ENCODE measurements at regions not wholly inside any gene's neighbourhood (a gene's known extent, or its start where the extent isn't known, plus 50 kb on each side); places are given as distances from the start of the nearest gene placed in this dataset.
"Not testable (repeated sequence)": the region's sequence is repeated elsewhere in the genome, so short reads cannot be mapped to it uniquely, and the experiment has no call there.

- H2AK5ac ChIP-seq (ENCODE audit: low read length, severe bottlenecking): no peak overlapping the region
- no peak overlapping the region for H3K27ac ChIP-seq (ENCODE audit: low read length, poor library complexity, severe bottlenecking)
- H2BK12ac ChIP-seq (ENCODE audit: low read length in 2 of 2): no peak overlapping the region
- no peak for DNase-seq
- no peak overlapping the region for H2BK15ac ChIP-seq (ENCODE audit: low read depth, poor library complexity, severe bottlenecking)
- no peak overlapping the region for H3K4me2 ChIP-seq (ENCODE audit: low read length, poor library complexity, severe bottlenecking)
- no peak overlapping the region for H3K18ac ChIP-seq (ENCODE audit: low read depth in 1 of 2, low read length in 2 of 2)
- no peak overlapping the region for H3K4ac ChIP-seq (ENCODE audit: low read depth in 1 of 2, low read length in 2 of 2)
- no peak overlapping the region for H3K23ac ChIP-seq (ENCODE audit: low read length in 2 of 2)
- no peaks in the 10 kb centered on the region for H3K27me3 ChIP-seq (ENCODE audit: control insufficient read depth in 1 of 2, insufficient read depth in 1 of 2, low read length in 2 of 2)
- H3K14ac ChIP-seq (ENCODE audit: low read length in 2 of 2): no peak overlapping the region
- H3K36me3 ChIP-seq (ENCODE audit: control insufficient read depth in 1 of 2, insufficient read depth in 2 of 2, low read depth in 1 of 2, low read length in 2 of 2): no peaks in the 10 kb centered on the region
- H3K4me1 ChIP-seq (ENCODE audit: control insufficient read depth, insufficient read depth, low read depth, low read length): no peaks in the 10 kb centered on the region
- H4K91ac ChIP-seq (ENCODE audit: low read length): no peak overlapping the region
- H2AFZ ChIP-seq (ENCODE audit: low read depth, low read length): no peak overlapping the region
- H3K9me3 ChIP-seq (ENCODE audit: control insufficient read depth, low read length): peaks cover 12% of the 10 kb centered on the region
- H2BK5ac ChIP-seq (ENCODE audit: low read depth, low read length, poor library complexity, severe bottlenecking): no peak overlapping the region
- no peak overlapping the region for H3K4me3 ChIP-seq (ENCODE audit: insufficient read depth in 1 of 2, low read depth in 1 of 2, low read length in 2 of 2)
- no peak overlapping the region for H3K9ac ChIP-seq (ENCODE audit: low read length)
- H2BK120ac ChIP-seq (ENCODE audit: low read depth, low read length): no peak overlapping the region
- no peak overlapping the region for H4K8ac ChIP-seq (ENCODE audit: low read length)
- H3K79me1 ChIP-seq (replicated peaks; ENCODE audit: low read length, poor library complexity, severe bottlenecking): no peaks in the 10 kb centered on the region
These were observed 495.3 kb upstream of the ARPP21 start for GRCh38 chr3:35144011-35144410.

GRCh38 chr3:35146256-35147035 is 492.9 kb upstream of the ARPP21 start:
- H3K36me3 ChIP-seq (ENCODE audit: control insufficient read depth in 1 of 2, insufficient read depth in 2 of 2, low read depth in 1 of 2, low read length in 2 of 2); H4K91ac ChIP-seq (ENCODE audit: low read length); H3K4me1 ChIP-seq (ENCODE audit: control insufficient read depth, insufficient read depth, low read depth, low read length); H3K23ac ChIP-seq (ENCODE audit: low read length in 2 of 2); H2BK120ac ChIP-seq (ENCODE audit: low read depth, low read length); H3K4me2 ChIP-seq (ENCODE audit: low read length, poor library complexity, severe bottlenecking); H3K79me1 ChIP-seq (replicated peaks; ENCODE audit: low read length, poor library complexity, severe bottlenecking); H2BK5ac ChIP-seq (ENCODE audit: low read depth, low read length, poor library complexity, severe bottlenecking); H2AFZ ChIP-seq (ENCODE audit: low read depth, low read length); H3K9ac ChIP-seq (ENCODE audit: low read length); H3K4ac ChIP-seq (ENCODE audit: low read depth in 1 of 2, low read length in 2 of 2); H3K18ac ChIP-seq (ENCODE audit: low read depth in 1 of 2, low read length in 2 of 2); H2BK15ac ChIP-seq (ENCODE audit: low read depth, poor library complexity, severe bottlenecking); H3K14ac ChIP-seq (ENCODE audit: low read length in 2 of 2); H2BK12ac ChIP-seq (ENCODE audit: low read length in 2 of 2); H3K4me3 ChIP-seq (ENCODE audit: insufficient read depth in 1 of 2, low read depth in 1 of 2, low read length in 2 of 2); H2AK5ac ChIP-seq (ENCODE audit: low read length, severe bottlenecking); H4K8ac ChIP-seq (ENCODE audit: low read length); H3K27ac ChIP-seq (ENCODE audit: low read length, poor library complexity, severe bottlenecking); DNase-seq; H3K27me3 ChIP-seq (ENCODE audit: control insufficient read depth in 1 of 2, insufficient read depth in 1 of 2, low read length in 2 of 2): not testable (repeated sequence)
- H3K9me3 ChIP-seq (ENCODE audit: control insufficient read depth, low read length): peaks cover 17% of the 10 kb centered on the region
- 78% methylated on average over 10 of the region's 10 CpGs for WGBS

GRCh38 chr3:35183927-35184675 is 455.2 kb upstream of the ARPP21 start:
- H3K18ac ChIP-seq (ENCODE audit: low read depth in 1 of 2, low read length in 2 of 2): no peak overlapping the region
- no peak overlapping the region for H3K23ac ChIP-seq (ENCODE audit: low read length in 2 of 2)
- no peak overlapping the region for H4K91ac ChIP-seq (ENCODE audit: low read length)
- no peaks in the 10 kb centered on the region for H3K27me3 ChIP-seq (ENCODE audit: control insufficient read depth in 1 of 2, insufficient read depth in 1 of 2, low read length in 2 of 2)
- peak overlapping the region; percentile 39 for H3K27ac ChIP-seq (ENCODE audit: low read length, poor library complexity, severe bottlenecking)
- H2BK120ac ChIP-seq (ENCODE audit: low read depth, low read length): no peak overlapping the region
- no peak overlapping the region for H3K4me3 ChIP-seq (ENCODE audit: insufficient read depth in 1 of 2, low read depth in 1 of 2, low read length in 2 of 2)
- no peak overlapping the region for H2BK5ac ChIP-seq (ENCODE audit: low read depth, low read length, poor library complexity, severe bottlenecking)
- no peak overlapping the region for H2BK15ac ChIP-seq (ENCODE audit: low read depth, poor library complexity, severe bottlenecking)
- no peak overlapping the region for H4K8ac ChIP-seq (ENCODE audit: low read length)
- no peak overlapping the region for H3K9ac ChIP-seq (ENCODE audit: low read length)
- no peaks in the 10 kb centered on the region for H3K36me3 ChIP-seq (ENCODE audit: control insufficient read depth in 1 of 2, insufficient read depth in 2 of 2, low read depth in 1 of 2, low read length in 2 of 2)
- no peak overlapping the region for H2AK5ac ChIP-seq (ENCODE audit: low read length, severe bottlenecking)
- H3K4me1 ChIP-seq (ENCODE audit: control insufficient read depth, insufficient read depth, low read depth, low read length): no peaks in the 10 kb centered on the region
- no peaks in the 10 kb centered on the region for H3K79me1 ChIP-seq (replicated peaks; ENCODE audit: low read length, poor library complexity, severe bottlenecking)
- H2AFZ ChIP-seq (ENCODE audit: low read depth, low read length): no peak overlapping the region
- no peak overlapping the region for H2BK12ac ChIP-seq (ENCODE audit: low read length in 2 of 2)
- peaks cover 45% of the 10 kb centered on the region for H3K9me3 ChIP-seq (ENCODE audit: control insufficient read depth, low read length)
- WGBS: no CpG with 5 or more reads among the region's 2 CpGs
- no peak overlapping the region for H3K4me2 ChIP-seq (ENCODE audit: low read length, poor library complexity, severe bottlenecking)
- peak; percentile 41 for DNase-seq
- no peak overlapping the region for H3K14ac ChIP-seq (ENCODE audit: low read length in 2 of 2)
- H3K4ac ChIP-seq (ENCODE audit: low read depth in 1 of 2, low read length in 2 of 2): no peak overlapping the region

- no peak overlapping the region for H3K4me3 ChIP-seq (ENCODE audit: insufficient read depth in 1 of 2, low read depth in 1 of 2, low read length in 2 of 2)
- H2BK120ac ChIP-seq (ENCODE audit: low read depth, low read length): no peak overlapping the region
- no peak overlapping the region for H3K4me2 ChIP-seq (ENCODE audit: low read length, poor library complexity, severe bottlenecking)
- H3K4ac ChIP-seq (ENCODE audit: low read depth in 1 of 2, low read length in 2 of 2): no peak overlapping the region
- H3K9ac ChIP-seq (ENCODE audit: low read length): no peak overlapping the region
- peak; percentile 57 for DNase-seq
- H3K23ac ChIP-seq (ENCODE audit: low read length in 2 of 2): no peak overlapping the region
- no peak overlapping the region for H2BK5ac ChIP-seq (ENCODE audit: low read depth, low read length, poor library complexity, severe bottlenecking)
- H4K91ac ChIP-seq (ENCODE audit: low read length): no peak overlapping the region
- no peak overlapping the region for H4K8ac ChIP-seq (ENCODE audit: low read length)
- H3K14ac ChIP-seq (ENCODE audit: low read length in 2 of 2): no peak overlapping the region
- H2BK15ac ChIP-seq (ENCODE audit: low read depth, poor library complexity, severe bottlenecking): no peak overlapping the region
- no peak overlapping the region for H3K18ac ChIP-seq (ENCODE audit: low read depth in 1 of 2, low read length in 2 of 2)
- no peaks in the 10 kb centered on the region for H3K36me3 ChIP-seq (ENCODE audit: control insufficient read depth in 1 of 2, insufficient read depth in 2 of 2, low read depth in 1 of 2, low read length in 2 of 2)
- no peaks in the 10 kb centered on the region for H3K27me3 ChIP-seq (ENCODE audit: control insufficient read depth in 1 of 2, insufficient read depth in 1 of 2, low read length in 2 of 2)
- no peak overlapping the region for H2AFZ ChIP-seq (ENCODE audit: low read depth, low read length)
- H2AK5ac ChIP-seq (ENCODE audit: low read length, severe bottlenecking): no peak overlapping the region
- H3K27ac ChIP-seq (ENCODE audit: low read length, poor library complexity, severe bottlenecking): peak overlapping the region; percentile 39
- peaks cover 43% of the 10 kb centered on the region for H3K9me3 ChIP-seq (ENCODE audit: control insufficient read depth, low read length)
- no peaks in the 10 kb centered on the region for H3K4me1 ChIP-seq (ENCODE audit: control insufficient read depth, insufficient read depth, low read depth, low read length)
- no peaks in the 10 kb centered on the region for H3K79me1 ChIP-seq (replicated peaks; ENCODE audit: low read length, poor library complexity, severe bottlenecking)
- 40% methylated on average over 1 of the region's 2 CpGs for WGBS
- no peak overlapping the region for H2BK12ac ChIP-seq (ENCODE audit: low read length in 2 of 2)
These were observed 454.6 kb upstream of the ARPP21 start for GRCh38 chr3:35184775-35185174.

All from mesenchymal stem cell (in vitro differentiated cells and primary cell).